ENCODE measurements at regions not wholly inside any gene's neighbourhood (a gene's known extent, or its start where the extent isn't known, plus 50 kb on each side); places are given as distances from the start of the nearest gene placed in this dataset.
"Not testable (repeated sequence)": the region's sequence is repeated elsewhere in the genome, so short reads cannot be mapped to it uniquely, and the experiment has no call there.

DNA sequence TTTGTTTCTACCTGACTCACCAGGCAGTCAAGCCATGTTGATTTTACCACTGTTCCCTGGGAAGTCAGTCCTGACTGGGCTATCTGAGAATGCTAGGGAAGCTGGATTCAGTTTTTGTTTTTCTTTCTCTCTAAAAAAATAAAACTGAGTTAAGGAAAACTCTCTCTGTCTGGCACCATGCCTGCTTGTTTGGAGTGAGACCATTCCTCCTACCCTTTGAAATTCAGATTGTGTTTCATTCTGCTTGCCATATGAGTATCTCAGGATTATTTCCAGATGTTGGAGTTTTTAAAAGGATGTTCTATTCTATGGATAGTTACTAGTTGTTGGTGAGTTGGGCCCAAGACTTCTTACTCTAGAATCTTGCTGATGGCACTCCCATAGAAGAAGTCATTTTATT is 1917.0 kb downstream of the LRRC4C start:
- DNase-seq (ENCODE audit: insufficient read length, low spot score) = no peak
- no peak for FAIRE-seq
- TF ChIP-seq, protein P1, sequence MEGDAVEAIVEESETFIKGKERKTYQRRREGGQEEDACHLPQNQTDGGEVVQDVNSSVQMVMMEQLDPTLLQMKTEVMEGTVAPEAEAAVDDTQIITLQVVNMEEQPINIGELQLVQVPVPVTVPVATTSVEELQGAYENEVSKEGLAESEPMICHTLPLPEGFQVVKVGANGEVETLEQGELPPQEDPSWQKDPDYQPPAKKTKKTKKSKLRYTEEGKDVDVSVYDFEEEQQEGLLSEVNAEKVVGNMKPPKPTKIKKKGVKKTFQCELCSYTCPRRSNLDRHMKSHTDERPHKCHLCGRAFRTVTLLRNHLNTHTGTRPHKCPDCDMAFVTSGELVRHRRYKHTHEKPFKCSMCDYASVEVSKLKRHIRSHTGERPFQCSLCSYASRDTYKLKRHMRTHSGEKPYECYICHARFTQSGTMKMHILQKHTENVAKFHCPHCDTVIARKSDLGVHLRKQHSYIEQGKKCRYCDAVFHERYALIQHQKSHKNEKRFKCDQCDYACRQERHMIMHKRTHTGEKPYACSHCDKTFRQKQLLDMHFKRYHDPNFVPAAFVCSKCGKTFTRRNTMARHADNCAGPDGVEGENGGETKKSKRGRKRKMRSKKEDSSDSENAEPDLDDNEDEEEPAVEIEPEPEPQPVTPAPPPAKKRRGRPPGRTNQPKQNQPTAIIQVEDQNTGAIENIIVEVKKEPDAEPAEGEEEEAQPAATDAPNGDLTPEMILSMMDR (IDR thresholded peaks at IDR 0.05; ENCODE audit: insufficient read depth, missing control alignments) = no peak

GRCh38 chr11:39541945-39542351 is 1917.5 kb downstream of the LRRC4C start:
- FAIRE-seq = no peak
- TF ChIP-seq, protein P1 (IDR thresholded peaks at IDR 0.05; ENCODE audit: insufficient read depth, missing control alignments) = no peak
- no peak for DNase-seq (ENCODE audit: insufficient read length, low spot score)

- DNase-seq (ENCODE audit: insufficient read length, low spot score); FAIRE-seq: not testable (repeated sequence)
Measured at GRCh38 chr11:39536323-39536722, 1923.1 kb downstream of the LRRC4C start.

Data from D721Med (cell line).